Skin epidermis (tissue), 12 donors: ENCODE measurements at regions not wholly inside any gene's neighbourhood (a gene's known extent, or its start where the extent isn't known, plus 50 kb on each side); places are given as distances from the start of the nearest gene placed in this dataset.

Experiments
- H3K27ac ChIP-seq, 21 experiments: fragments of 200-600 bp; sonication (generic) in 11 of 21; one replicate each; pipeline ENCODE4 v1.5.0; 2020; ENCODE audit warnings: mild to moderate bottlenecking in 3 of 21, inconsistent platforms in 2 of 21, moderate library complexity in 2 of 21
- H3K4me3 ChIP-seq, 7 experiments: fragments of 200-600 bp; sonication (generic) in 2 of 7; one replicate each; pipeline ENCODE4 v1.5.0; 2020; ENCODE audit warnings: inconsistent platforms in 2 of 7, mild to moderate bottlenecking in 2 of 7, moderate library complexity in 1 of 7

DNA sequence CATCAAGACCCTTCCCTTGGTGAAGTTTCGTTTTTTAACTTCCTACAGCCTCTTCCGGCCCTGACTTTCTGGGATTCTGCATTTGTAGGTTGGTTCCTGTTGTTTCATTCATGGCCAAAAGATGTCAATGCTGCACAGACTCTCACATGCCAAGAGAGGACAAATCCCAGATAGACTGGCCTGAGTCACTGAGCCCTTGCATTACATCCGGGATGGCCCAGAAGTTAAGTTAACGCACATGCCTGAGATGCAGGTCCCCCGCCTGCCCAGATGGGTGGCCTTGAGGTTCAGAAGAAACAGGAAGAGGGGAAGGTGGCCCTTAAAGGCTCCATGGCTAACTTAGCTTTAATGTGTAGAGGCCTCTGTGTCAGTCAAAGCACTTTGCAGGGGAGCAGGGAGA lies 51.6 kb upstream of the SRGAP3 start:
- H3K4me3 ChIP-seq: no peak overlapping the region
- no peak overlapping the region for H3K27ac ChIP-seq

DNA sequence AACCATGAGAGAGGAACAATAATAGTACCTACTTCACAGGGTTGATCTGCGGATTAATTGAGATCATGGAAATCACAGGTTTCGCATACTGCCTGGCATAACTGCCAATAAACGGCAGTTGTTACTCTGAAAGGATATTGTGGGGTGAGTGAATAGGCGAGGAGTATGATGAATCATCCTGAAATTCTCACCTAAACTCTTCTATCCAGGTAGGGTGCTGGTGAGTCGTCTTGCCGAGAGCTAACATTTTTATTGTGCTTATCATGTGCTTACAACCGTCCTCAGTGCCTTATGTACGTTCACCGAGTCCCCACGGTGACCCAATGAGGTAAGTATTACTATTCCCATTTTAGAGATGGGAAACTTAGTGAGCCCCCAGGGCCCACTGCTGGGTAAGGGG lies 52.4 kb upstream of the SRGAP3 start:
- H3K27ac ChIP-seq: no peak overlapping the region
- no peak overlapping the region for H3K4me3 ChIP-seq

DNA sequence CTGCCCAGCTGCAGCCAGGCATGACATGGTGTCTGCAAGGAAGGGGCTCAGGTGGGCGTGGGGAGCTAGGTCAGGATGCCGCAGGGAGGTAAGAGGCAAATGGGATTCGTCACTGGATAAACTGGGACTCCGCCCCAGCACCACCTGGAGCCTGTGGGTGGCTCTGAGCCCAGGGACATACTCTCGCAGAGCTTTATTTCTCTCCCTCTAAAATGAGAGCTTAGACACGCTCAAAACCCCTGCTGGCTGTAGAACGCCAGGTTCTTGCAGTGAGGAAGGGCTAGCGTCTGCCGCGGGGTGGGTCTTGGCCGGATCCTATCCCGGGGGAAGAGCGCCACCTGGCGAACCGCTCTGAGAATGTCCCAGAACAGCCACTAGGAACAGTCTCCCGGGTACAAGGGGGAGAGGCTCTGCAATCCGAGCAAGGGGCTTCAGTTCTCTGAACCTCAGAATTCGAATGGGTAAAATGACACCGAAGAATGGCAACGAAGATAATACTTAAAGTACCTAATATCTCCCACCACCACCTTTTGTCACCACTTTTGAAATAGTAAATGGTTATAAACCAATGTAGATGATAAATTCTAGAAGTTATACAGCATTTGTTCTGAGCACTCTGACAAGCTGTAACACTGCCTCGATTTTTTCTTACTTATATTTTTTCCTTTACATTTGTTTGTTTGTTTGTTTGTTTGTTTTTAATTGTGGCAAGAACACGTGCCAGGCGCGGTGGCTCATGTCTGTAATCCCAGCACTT lies 53.2 kb upstream of the SRGAP3 start:
- Histone ChIP-seq H3K4me3 (peak overlapping the region in 3 of 7 experiments; percentile 8 to 16 (median 8)), H3K27ac (no peak overlapping the region)

DNA sequence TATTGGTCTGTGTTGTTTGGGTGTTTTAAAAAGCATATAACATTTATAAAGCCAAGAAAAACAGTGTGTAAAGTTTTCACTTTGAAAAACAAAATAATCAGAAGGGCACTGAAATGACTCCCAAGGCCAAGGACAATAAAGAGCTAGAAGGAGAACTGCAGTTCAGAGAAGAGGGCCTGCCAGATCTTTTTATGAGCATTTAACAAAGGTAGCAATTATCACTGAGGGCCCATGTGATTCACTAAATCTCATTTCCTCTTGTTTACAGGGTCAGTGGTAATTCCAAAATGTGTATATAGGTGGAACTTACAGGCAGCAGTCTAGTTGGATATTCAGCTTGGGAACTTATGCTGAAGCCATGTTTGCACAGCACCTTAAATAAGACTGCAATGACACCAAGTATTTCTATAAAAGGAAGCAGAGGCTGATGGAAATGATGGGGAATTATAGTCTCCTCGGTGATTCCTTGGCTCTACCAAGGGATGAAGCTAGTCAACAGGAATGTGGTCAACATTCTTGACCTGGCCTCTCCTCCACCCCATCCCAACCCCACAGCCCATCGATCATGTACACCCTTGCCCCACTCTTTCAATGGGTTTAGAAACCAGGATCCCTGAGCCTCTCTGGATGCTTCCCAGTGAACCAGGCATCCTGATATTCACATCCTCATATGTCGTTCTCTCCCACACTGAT lies 54.4 kb upstream of the THUMPD3 start:
- Histone ChIP-seq H3K27ac (no peak overlapping the region), H3K4me3 (no peak overlapping the region)

DNA sequence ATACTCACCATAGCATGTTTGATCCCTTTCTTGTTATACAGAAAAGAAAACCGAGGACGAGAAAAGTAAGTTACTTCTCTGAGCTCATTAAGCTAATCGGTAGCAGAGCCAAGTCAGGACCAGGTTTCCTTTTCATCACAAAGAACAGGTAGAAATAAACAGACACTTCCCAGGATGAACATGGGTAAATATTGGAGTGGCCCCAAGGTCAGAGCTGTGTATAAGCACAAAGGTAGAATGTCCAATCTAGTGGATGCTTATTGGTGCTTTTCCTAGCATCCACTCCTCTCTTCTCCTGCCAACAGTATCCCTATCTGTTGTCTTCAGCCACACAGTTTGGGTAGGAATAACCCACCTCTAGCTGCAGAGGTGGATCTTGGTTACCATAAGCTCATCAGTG lies 52.8 kb upstream of the THUMPD3 start:
- no peak overlapping the region for H3K4me3 ChIP-seq
- no peak overlapping the region for H3K27ac ChIP-seq

DNA sequence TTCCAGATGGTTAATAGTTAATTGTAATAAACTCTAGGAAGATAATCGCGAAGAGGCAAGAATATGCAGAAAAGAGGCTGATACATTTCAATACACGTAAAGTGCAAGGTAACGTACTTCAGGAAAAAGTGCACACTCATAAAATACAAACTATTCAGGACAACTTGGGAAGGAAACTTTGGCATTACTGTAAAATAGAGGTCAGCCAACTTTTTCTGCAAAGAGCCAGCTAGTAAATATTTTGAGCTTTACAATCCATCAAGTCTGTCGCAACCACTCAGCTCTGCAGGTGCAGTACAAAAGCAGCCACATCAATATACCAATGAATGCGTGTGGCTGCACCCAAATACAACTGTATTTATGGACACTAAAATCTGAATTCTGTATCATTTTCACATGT lies 51.6 kb upstream of the THUMPD3 start:
- Histone ChIP-seq H3K4me3 (no peak overlapping the region), H3K27ac (no peak overlapping the region)
